ENCODE measurements at regions not wholly inside any gene's neighbourhood (a gene's known extent, or its start where the extent isn't known, plus 50 kb on each side); places are given as distances from the start of the nearest gene placed in this dataset.

DNA sequence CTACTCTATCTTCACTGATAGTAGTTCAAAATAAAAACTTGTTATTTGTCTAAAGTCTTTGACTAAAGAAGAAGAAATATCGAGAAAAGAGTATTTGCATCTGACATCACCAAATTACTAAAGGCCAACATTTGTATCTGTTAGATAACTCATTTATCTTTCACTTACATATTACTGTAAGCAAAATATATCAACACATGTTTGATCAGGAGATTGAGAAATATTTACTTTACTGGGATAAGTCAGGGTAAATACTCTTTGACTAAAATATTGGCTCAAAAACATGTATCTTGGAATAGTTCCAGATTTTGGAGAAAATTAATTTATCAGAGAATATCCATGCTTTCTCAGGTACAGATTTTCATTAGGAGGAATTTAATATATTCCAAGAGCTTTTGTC is 306.0 kb downstream of the TENT5A start:
- TF ChIP-seq CREB1 (IDR thresholded peaks at IDR 0.05) (no peak), HDAC2 (IDR thresholded peaks at IDR 0.05; ENCODE audit: borderline replicate concordance in 1 of 2, low read depth in 2 of 2, low read length in 2 of 2) (no peak), RNF2 (IDR thresholded peaks at IDR 0.05; ENCODE audit: borderline replicate concordance, low read depth, low read length, missing control alignments, poor library complexity, severe bottlenecking) (no peak), POLR2A (IDR thresholded peaks at IDR 0.05; ENCODE audit: control extremely low read depth in 1 of 2, low read depth in 2 of 2, low read length in 2 of 2) (no peak), JUND (IDR thresholded peaks at IDR 0.05; ENCODE audit: low read length) (no peak), KDM4A (IDR thresholded peaks at IDR 0.05; ENCODE audit: low read depth, low read length, severe bottlenecking) (no peak)

All from H1 (cell line).